ENCODE measurements at regions not wholly inside any gene's neighbourhood (a gene's known extent, or its start where the extent isn't known, plus 50 kb on each side); places are given as distances from the start of the nearest gene placed in this dataset.

- peaks cover 12% of the 10 kb centered on the region for H3K4me1 Mint-ChIP-seq (ENCODE audit: unreplicated experiment)
These were observed 115.4 kb upstream of the MYL2 start for GRCh38 chr12:111035578-111036301.

GRCh38 chr12:111034886-111035577 is 114.7 kb upstream of the MYL2 start:
- H3K4me3 Mint-ChIP-seq: peak overlapping the region; percentile 86
- peaks cover 76% of the 10 kb centered on the region for H3K27me3 Mint-ChIP-seq
- DNase-seq (ENCODE audit: extremely low spot score, unreplicated experiment): no peak
- peaks cover 14% of the 10 kb centered on the region for H3K4me1 Mint-ChIP-seq (ENCODE audit: unreplicated experiment)
- no peaks in the 10 kb centered on the region for H3K36me3 Mint-ChIP-seq
- no peak overlapping the region for H3K27ac Mint-ChIP-seq
- no peaks in the 10 kb centered on the region for H3K9me3 Mint-ChIP-seq
- no peak for TF ChIP-seq CTCF (conservative IDR thresholded peaks at IDR 0.05)

More at GRCh38 chr12:111035578-111036301, 115.4 kb upstream of the MYL2 start:
- Mint-ChIP-seq H3K27ac (peak overlapping the region; percentile 28), H3K9me3 (no peaks in the 10 kb centered on the region), H3K4me3 (peak overlapping the region; percentile 86), H3K27me3 (peaks cover 72% of the 10 kb centered on the region), H3K36me3 (no peaks in the 10 kb centered on the region)
- DNase-seq (ENCODE audit: extremely low spot score, unreplicated experiment): no peak
- TF ChIP-seq CTCF (conservative IDR thresholded peaks at IDR 0.05): no peak

- DNase-seq (ENCODE audit: extremely low spot score, unreplicated experiment): no peak
- Mint-ChIP-seq H3K27me3 (peaks cover 80% of the 10 kb centered on the region), H3K27ac (no peak within 1 kb of the TSS), H3K4me1 (ENCODE audit: unreplicated experiment) (peaks cover 14% of the 10 kb centered on the region), H3K9me3 (no peaks in the 10 kb centered on the region), H3K36me3 (no peaks in the 10 kb centered on the region), H3K4me3 (peak within 1 kb of the TSS; percentile 86)
- no peak for TF ChIP-seq CTCF (conservative IDR thresholded peaks at IDR 0.05)
These were observed 113.9 kb upstream of the MYL2 start, which contains the start of gene CUX2 for GRCh38 chr12:111034083-111034885. CUX2 (plus strand) TSS chr12:111034165.

- TF ChIP-seq CTCF (conservative IDR thresholded peaks at IDR 0.05): peak; percentile 82
- H3K36me3 Mint-ChIP-seq: no peaks in the 10 kb centered on the region
- H3K4me1 Mint-ChIP-seq (ENCODE audit: unreplicated experiment): peaks cover 14% of the 10 kb centered on the region
- no peak for DNase-seq (ENCODE audit: extremely low spot score, unreplicated experiment)
- no peak overlapping the region for H3K27ac Mint-ChIP-seq
- H3K27me3 Mint-ChIP-seq: peaks cover 80% of the 10 kb centered on the region
- H3K9me3 Mint-ChIP-seq: no peaks in the 10 kb centered on the region
- peak overlapping the region; percentile 83 for H3K4me3 Mint-ChIP-seq
These were observed 113.1 kb upstream of the MYL2 start for GRCh38 chr12:111033281-111034082.

- no peak overlapping the region for H3K27ac Mint-ChIP-seq
- H3K4me3 Mint-ChIP-seq: peak overlapping the region; percentile 74
- H3K4me1 Mint-ChIP-seq (ENCODE audit: unreplicated experiment): peaks cover 14% of the 10 kb centered on the region
- DNase-seq (ENCODE audit: extremely low spot score, unreplicated experiment): no peak
- H3K36me3 Mint-ChIP-seq: no peaks in the 10 kb centered on the region
- no peak for TF ChIP-seq CTCF (conservative IDR thresholded peaks at IDR 0.05)
- no peaks in the 10 kb centered on the region for H3K9me3 Mint-ChIP-seq
- peaks cover 80% of the 10 kb centered on the region for H3K27me3 Mint-ChIP-seq
These were observed 112.2 kb upstream of the MYL2 start for GRCh38 chr12:111032591-111032919.

Data from type B pancreatic cell (in vitro differentiated cells).